ENCODE measurements at regions not wholly inside any gene's neighbourhood (a gene's known extent, or its start where the extent isn't known, plus 50 kb on each side); places are given as distances from the start of the nearest gene placed in this dataset.

GRCh38 chr1:203968761-203969160 is 104.2 kb upstream of the SOX13 start:
- TF ChIP-seq CTCF (IDR thresholded peaks at IDR 0.05), result no peak
- no peak for TF ChIP-seq POLR2A (IDR thresholded peaks at IDR 0.05)

Measured in thyroid gland (tissue), 4 donors.